ENCODE measurements at regions not wholly inside any gene's neighbourhood (a gene's known extent, or its start where the extent isn't known, plus 50 kb on each side); places are given as distances from the start of the nearest gene placed in this dataset.

- Mint-ChIP-seq H3K27me3 (ENCODE audit: low read depth) (peaks cover 5% of the 10 kb centered on the region), H3K4me3 (ENCODE audit: unreplicated experiment) (no peak overlapping the region), H3K27ac (ENCODE audit: unreplicated experiment) (no peak overlapping the region), H3K36me3 (ENCODE audit: low read depth) (no peaks in the 10 kb centered on the region), H3K4me1 (ENCODE audit: low read depth) (no peaks in the 10 kb centered on the region), H3K9me3 (ENCODE audit: low read depth) (no peaks in the 10 kb centered on the region)
- TF ChIP-seq CTCF (IDR thresholded peaks at IDR 0.05): no peak
- DNase-seq (ENCODE audit: low spot score): no peak
Measured at GRCh38 chr6:105545228-105545920, 142.5 kb upstream of the PREP start.

GRCh38 chr6:105539911-105540310 lies 137.0 kb upstream of the PREP start:
- DNase-seq (ENCODE audit: low spot score): no peak
- Mint-ChIP-seq H3K27me3 (ENCODE audit: low read depth) (no peaks in the 10 kb centered on the region), H3K36me3 (ENCODE audit: low read depth) (no peaks in the 10 kb centered on the region), H3K27ac (ENCODE audit: unreplicated experiment) (no peak overlapping the region), H3K4me1 (ENCODE audit: low read depth) (no peaks in the 10 kb centered on the region), H3K4me3 (ENCODE audit: unreplicated experiment) (no peak overlapping the region), H3K9me3 (ENCODE audit: low read depth) (no peaks in the 10 kb centered on the region)
- no peak for TF ChIP-seq CTCF (IDR thresholded peaks at IDR 0.05)

GRCh38 chr6:105537981-105538578 lies 135.2 kb upstream of the PREP start:
- Mint-ChIP-seq H3K36me3 (ENCODE audit: low read depth) (no peaks in the 10 kb centered on the region), H3K27ac (ENCODE audit: unreplicated experiment) (no peak overlapping the region), H3K27me3 (ENCODE audit: low read depth) (no peaks in the 10 kb centered on the region), H3K4me3 (ENCODE audit: unreplicated experiment) (no peak overlapping the region), H3K9me3 (ENCODE audit: low read depth) (no peaks in the 10 kb centered on the region), H3K4me1 (ENCODE audit: low read depth) (no peaks in the 10 kb centered on the region)
- no peak for TF ChIP-seq CTCF (IDR thresholded peaks at IDR 0.05)
- DNase-seq (ENCODE audit: low spot score): no peak

GRCh38 chr6:105536961-105537360 lies 134.1 kb upstream of the PREP start:
- Mint-ChIP-seq H3K4me3 (ENCODE audit: unreplicated experiment) (no peak overlapping the region), H3K27ac (ENCODE audit: unreplicated experiment) (no peak overlapping the region), H3K9me3 (ENCODE audit: low read depth) (no peaks in the 10 kb centered on the region), H3K36me3 (ENCODE audit: low read depth) (no peaks in the 10 kb centered on the region), H3K4me1 (ENCODE audit: low read depth) (no peaks in the 10 kb centered on the region), H3K27me3 (ENCODE audit: low read depth) (peaks cover 6% of the 10 kb centered on the region)
- no peak for DNase-seq (ENCODE audit: low spot score)
- no peak for TF ChIP-seq CTCF (IDR thresholded peaks at IDR 0.05)

- DNase-seq (ENCODE audit: low spot score): no peak
- Mint-ChIP-seq H3K27ac (ENCODE audit: unreplicated experiment) (no peak overlapping the region), H3K4me3 (ENCODE audit: unreplicated experiment) (no peak overlapping the region), H3K36me3 (ENCODE audit: low read depth) (no peaks in the 10 kb centered on the region), H3K27me3 (ENCODE audit: low read depth) (peaks cover 11% of the 10 kb centered on the region), H3K4me1 (ENCODE audit: low read depth) (no peaks in the 10 kb centered on the region), H3K9me3 (ENCODE audit: low read depth) (no peaks in the 10 kb centered on the region)
- no peak for TF ChIP-seq CTCF (IDR thresholded peaks at IDR 0.05)
Measured at GRCh38 chr6:105533301-105533700, 130.4 kb upstream of the PREP start.
